ENCODE measurements at regions not wholly inside any gene's neighbourhood (a gene's known extent, or its start where the extent isn't known, plus 50 kb on each side); places are given as distances from the start of the nearest gene placed in this dataset.

- TF ChIP-seq CTCF (IDR thresholded peaks at IDR 0.05 in 8 of 11, conservative IDR thresholded peaks at IDR 0.05 in 3 of 11) (no peak), POLR2A (IDR thresholded peaks at IDR 0.05) (no peak)
Measured at GRCh38 chr4:133372699-133373098, 223.6 kb downstream of the PCDH10 start.
